Bone marrow (tissue), 2 donors: ENCODE measurements at regions not wholly inside any gene's neighbourhood (a gene's known extent, or its start where the extent isn't known, plus 50 kb on each side); places are given as distances from the start of the nearest gene placed in this dataset.

Source experiments
- DNase-seq, 2 donors: peaks; one replicate each; lab custom pipeline; 2025; lab: John Stamatoyannopoulos, UW

DNA sequence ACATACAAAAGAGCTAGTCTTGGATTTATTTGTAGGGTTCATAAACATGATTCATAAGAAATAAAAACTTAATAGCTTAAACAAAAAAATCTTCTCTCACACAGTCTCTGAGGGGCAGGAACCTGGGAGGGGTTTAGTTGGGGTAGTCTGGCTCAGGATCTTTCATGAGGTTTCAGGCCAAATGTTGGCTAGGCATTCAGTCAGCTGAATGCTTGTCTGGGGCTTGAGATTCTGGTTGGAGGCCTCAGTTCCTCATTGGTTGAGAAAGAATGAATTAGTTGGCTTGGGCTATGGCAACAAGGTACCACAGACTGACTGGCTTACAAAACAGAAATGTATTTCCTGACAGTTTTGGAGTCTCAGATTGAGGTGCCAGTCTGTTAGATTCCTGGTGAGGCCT is 74.3 kb downstream of the ANKRD7 start:
- no peak for DNase-seq

DNA sequence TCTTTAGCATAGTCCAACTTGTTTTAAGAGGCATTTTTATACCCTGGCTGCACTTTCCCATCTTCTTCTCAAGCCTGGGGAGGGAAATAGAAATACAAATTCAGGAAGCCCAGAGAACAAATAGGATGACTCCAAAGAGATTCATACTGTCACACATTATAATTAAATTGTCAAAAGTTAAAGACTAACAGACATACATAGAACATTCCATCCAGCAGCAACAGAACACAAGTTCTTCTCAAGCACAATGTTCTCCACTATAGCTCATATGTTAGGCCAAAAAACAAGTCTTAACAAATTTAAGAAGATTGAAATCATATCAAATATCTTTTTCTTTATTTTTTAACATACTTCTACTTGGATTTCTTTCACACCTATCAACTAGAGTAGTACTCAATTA is 75.7 kb downstream of the ANKRD7 start:
- DNase-seq, result no peak

DNA sequence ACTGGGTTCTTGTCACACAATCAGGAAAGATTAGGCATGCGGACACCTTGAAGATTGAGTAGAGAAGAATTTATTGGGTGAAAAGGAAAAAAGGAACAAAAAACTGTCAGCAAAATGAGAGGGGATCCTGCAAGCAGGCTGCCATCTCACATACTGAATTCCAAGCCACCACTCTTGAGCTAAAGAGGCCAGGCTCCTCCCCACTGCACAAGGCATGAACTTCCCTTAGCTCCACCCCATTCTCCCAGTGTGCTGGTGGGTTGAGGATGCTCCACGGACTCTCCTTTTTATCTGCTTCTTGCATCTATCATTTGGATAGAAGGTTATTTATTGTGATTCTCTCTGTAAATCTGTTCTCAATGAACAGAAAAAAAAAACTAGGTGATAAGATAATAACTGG is 79.6 kb downstream of the ANKRD7 start:
- DNase-seq, result no peak

DNA sequence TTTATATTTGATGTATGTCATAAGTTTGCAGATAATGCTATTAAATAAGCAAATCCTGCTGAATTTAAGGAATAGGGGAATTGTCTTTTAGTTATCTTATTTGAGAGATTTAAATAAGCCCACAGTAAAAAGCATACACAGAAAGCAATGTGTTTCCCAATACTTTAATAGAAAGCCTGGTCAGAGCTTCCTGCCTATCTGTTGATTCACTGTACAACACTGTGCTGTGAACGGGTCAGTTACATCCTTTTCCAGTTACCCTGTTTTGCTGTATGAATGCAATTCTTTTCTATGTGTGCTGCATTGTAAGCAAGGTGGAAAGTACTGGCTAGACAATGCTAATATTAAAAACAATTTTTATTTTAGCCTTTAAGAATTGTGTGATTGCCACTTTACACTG is 81.2 kb downstream of the ANKRD7 start:
- DNase-seq, result no peak

DNA sequence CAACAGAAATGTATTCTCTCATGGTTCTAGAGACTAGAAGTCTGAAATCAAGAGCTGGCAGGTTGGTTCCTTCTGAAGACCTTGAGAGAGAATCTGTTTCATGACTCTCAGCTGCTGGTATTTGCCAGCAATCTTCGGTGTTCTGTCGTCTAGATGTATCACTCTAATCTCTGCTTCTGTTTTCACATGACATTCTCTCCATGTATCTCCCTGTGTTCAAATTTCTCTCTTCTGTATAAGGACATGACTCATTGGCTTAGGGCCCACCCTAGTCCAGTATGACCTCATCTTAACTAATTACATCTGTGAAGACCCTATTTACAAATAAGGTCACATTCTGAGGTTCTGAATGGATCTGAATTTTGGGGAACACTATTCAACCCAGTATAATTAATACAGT is 82.3 kb downstream of the ANKRD7 start:
- DNase-seq, result no peak

DNA sequence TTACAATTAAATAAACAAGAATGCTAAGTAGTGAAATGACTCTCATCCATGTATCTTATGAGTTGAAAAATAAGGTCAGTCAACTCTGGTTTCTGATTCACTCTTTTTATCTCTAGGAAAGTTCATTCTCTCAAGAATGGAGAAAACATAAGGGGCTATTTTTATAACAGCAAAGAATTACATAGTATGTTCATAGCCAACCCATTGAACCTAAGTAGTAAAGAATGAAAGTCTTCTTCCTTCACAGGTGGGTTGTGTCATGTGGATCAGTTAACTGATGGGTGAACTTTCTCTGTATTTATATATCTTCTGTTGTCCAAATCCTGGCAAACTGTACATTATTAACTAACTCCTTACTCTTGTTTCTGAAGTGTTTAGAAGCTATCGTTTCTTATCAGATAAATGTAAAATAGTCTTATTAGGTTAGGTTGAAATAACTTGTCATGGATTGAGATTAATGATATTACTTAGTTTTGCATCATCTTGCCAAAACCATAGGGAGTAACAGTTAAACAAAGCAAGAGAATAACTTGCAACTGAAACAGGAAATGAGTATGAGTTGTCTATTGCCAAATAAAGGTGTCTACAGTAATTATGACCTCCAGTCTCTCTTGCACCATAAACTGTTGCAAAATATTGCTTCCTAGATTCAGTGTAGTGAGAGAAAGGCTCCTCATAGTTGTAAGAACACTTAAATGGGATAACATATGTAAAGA is 86.8 kb downstream of the ANKRD7 start:
- DNase-seq, result no peak

DNA sequence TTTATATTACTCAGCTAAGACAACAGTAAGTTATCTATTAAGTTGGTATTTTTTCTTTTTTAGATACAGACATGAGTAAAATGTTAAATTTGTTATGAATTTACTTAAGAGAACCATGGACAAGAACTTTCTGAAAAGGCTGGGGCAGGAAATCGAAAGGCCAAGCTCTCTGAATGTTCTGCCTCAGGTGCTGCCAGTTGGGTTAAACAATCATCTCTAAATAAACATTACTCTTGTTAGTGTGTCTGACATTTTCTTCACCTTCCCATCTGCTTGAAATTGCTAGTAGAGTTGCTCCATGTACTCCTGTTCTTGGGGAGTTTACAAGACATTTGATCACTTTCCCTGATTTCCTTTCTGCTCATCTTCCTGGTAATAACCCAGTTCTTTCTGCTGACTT is 87.5 kb downstream of the ANKRD7 start:
- DNase-seq, result no peak

DNA sequence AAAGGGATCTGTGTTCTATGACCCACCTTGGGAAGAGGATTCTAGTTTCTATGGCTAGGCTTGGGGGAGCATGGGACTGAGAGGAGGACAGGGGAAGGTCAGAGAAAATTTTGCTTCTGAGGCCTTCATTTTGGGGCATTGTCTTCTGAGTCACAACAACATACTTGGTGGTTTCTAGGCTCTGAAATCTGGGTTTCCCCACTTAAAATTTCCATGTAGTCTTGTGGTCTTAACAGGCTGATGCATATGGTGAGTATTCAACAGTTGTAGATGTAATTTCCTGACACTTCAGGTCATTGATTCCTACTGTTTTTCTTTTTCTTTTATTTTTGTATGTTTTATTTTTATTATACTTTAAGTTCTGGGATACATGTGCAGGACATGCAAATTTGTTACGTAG is 88.5 kb downstream of the ANKRD7 start:
- no peak for DNase-seq

DNA sequence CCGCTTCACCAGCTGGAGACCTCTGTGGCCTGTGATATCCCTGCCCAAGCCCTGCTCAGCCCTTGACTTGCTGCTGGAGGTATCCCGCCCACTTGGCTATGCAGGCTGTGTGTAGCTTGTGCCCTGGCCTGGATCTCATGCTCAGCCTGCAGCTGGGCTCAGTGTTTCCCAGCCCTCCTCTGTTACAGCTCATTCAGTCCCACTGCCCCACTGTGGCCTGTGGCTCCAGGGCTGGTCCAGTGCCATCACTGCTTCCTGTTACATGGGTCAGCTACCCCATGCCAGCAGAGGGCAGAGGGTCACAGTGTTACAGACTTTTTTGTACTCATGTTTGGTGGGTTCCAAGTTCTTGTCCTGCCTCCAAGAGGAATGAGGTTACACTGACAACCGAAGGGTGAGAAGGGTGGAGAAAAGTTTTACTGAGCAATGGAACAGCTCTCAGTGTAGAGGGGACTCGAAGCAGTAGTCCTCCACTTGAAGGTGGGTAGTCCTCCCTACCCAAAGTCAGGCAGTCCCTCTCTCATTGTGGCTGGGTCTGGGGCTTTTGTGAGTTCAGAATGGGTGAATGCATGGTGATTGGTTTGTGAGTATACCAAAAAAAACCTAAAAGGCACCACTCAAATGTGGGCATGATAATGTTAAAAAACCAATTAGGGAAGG is 100.4 kb downstream of the ANKRD7 start:
- DNase-seq, result no peak

DNA sequence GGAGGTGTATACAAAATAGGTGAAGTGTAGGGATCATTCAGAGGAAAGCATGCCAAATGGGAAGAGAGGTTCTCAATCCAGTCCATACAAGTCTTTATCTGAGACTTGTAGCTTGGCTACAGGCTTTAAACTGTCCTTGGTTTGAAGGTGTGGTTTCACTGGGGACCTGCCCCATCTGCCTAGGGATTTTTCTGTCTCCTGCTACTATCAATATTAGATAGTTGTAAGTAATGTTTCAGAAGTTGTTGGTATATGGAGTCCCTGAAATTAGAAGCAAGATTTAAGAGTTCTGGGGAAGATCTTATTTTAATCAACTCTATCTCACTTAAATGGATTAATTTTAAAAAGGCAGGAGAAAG is 100.9 kb downstream of the ANKRD7 start:
- DNase-seq, result no peak

DNA sequence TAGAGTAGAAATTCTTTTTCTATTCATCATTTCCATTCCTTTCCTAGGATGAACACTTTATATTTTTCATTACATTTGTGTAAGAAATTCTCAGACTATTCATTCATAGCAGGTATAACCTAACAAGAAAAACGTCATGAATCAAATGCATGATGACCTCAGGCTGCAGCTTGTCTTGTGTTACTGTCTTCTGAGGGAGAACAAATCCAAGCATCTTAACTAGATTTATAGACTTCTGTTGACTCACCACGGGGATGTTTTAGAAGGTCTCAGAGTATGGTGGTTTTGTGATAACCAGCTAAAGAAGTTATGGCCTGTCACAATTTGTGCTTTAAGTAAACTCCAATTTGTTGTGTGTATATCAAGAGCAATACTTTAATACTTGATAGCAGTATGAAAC is 102.7 kb downstream of the ANKRD7 start:
- DNase-seq, result no peak

DNA sequence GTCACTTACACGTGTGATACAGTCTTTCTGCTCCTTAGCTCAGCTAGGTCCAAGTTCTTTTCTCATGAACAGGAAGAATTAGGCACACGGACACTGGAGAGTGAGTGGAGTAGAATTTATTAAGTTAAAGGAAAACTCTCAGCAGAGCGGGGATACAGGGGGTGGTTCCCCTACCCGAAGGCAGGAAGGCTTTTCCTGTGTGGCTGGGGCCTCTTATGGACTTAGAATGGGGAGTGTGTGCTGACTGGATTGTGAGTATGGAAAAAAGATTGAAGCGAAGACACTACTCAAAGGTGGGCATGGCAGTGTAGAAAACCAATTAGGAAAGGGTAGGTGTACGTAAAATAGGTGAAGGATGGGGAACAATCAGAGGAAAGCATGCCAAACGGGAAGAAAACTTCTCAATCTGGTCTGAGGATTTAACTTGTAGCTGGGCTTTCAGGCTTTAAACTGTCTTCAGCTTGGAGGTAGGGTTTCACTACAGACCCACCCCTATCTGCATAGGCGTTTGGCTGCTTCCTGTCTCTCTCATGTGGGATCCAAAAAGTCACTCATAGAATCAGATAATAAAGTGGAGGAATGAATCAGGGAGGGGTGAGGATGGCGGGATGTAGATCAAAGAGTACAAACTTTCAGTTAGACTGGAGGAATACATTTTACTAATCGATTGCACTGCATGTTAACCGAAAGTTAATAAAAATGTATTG is 104.2 kb downstream of the ANKRD7 start:
- no peak for DNase-seq

DNA sequence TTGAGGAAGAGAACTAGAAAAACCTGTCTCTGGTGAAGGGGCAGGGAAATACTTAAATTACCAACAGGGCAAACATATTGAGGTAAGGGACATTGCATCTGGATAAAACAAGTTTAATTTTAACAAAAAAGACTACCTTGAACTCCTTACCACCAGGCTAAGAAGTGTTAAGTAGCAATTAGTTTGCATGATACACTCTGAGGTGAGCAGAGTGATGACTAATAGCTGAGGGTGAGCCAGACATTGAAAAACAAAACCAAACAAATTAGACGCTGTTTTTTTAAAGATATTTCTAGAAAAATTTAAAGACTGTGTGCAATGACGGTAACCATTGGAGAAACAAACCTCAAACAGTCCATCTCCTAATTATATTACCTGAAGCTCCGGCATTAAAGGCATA is 105.9 kb downstream of the ANKRD7 start:
- DNase-seq, result no peak

DNA sequence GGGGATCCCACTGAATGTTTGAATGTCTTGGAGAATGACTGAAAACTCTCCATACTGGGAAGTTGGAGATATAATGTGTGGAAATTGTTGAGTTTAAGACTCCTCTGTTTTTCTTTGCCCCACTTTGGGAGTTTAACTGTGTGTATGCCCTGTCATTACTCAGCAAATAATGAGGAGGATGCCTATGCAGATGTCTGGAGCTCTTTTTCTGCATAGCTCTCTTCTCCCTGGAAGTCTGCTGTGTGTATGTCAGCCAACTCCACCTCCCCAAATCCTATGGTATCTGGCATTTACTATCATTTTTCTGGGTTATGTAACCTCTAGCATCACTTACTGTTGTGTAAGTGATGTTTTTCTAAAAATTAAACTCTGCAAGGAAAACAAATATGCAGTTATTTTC is 122.2 kb downstream of the ANKRD7 start:
- no peak for DNase-seq

DNA sequence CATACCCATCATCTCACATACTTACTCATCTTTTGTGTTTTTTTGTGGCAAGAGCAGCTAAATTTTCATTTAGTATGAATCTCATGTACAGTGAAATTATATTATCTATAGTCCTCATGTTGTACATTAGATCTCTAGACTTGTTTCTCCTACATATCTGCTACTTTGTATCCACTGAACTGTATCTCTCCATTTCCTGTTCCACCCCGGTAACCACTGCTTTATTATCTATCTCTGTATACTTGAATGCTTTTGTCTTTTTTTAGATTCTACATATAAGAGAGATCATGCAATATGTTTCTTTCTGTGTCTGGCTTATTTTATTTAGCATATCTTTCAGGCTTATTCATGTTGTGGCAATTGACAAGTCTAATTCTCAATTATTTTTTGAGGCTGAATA is 125.1 kb downstream of the ANKRD7 start:
- no peak for DNase-seq

DNA sequence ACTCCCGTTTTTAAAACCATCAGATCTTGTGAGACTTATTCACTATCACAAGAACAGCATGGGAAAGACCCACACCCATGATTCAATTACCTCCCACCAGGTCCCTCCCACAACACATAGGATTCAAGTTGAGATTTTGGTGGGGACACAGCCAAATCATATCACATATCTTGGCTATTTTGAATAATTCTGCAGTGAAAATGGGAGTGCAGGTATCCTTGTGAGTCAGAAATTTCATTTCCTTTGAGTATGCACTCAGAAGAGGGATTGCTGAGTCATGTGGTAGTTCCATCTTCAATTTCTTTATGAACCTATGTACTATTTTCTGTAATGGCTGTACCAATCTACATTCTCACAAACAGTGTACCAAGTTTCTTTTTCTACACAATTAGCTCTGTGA is 125.8 kb downstream of the ANKRD7 start:
- no peak for DNase-seq

DNA sequence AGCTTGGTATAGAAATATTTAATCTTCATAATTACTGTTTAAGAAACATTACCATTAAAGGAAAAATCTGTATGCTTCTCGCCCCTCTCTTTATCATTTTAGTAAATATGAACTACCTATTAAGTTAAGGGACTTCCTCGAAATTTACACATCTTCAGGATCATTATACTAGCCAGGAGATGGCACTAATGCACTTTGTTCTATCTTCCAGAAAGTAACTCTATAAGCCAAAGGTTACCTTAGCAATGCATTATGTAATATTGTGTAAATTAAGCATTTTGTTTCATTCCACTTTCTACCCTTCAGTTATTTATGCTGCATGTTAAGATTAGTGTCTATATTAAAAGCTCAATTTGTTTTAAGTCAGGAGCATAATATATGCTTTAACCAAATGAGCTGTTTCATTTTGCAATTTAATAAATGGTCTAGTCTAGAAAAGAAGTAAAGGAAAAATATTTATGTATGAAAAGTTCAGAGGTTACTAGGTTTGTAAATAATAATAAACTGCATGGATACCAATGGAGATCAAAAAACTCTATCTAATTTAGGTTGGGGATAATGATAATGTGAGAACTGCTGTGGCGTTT is 128.5 kb downstream of the ANKRD7 start:
- no peak for DNase-seq

DNA sequence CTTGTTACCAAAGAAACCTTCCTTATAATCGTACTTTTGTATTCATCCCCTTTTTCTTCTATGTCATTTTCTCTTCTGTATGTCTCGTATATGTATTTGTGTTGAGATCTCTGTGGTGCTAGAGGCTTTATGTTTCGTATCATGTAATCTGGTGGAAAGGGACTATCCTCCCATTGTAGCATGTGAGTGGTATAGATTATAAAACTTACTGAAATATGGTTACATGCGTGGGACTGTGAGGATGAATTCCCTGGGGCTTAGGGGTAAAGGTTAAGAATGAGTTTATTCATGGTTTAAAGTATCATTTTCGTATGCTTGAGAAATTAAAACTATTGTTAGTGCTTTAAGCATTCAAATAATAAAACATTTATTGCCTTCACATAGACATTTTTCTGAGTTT is 141.9 kb downstream of the ANKRD7 start:
- no peak for DNase-seq

DNA sequence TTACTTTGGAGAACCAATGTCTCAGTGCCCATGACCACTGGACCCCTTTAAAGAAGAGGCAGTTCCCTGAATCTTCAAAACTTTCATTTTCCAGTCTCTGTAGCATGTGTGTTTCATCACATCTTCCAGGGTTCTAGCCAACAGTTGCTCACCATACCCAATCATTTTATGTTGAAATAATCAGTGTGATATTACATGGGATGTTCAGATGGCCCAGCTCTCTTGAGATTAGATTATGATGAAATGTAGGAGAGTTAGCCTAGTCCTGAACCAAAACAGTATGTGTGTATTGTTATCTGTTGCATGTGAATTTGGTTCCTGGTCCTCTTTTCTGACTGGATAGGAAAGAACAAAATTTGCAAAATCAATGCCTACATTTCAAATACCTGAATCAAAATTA is 144.5 kb downstream of the ANKRD7 start:
- DNase-seq, result no peak

DNA sequence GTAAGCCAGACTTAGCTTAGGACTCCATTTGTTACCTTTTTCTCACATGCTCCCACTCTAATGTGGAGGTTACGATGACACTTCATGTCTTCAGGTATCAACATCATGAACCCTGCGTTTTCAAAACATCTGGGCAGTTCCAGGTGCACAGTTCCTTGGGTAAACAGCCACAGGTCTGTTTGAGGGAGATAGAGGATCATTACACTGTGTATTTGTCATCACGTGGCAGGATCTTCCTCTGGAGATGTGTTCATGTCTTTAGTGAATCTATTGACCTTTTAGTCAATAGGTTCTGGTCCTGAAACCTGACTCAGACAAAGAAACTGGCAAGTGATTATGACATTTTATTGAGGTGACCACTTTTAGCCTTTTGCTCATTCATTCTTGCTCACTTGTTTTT is 145.5 kb downstream of the ANKRD7 start:
- DNase-seq, result no peak

DNA sequence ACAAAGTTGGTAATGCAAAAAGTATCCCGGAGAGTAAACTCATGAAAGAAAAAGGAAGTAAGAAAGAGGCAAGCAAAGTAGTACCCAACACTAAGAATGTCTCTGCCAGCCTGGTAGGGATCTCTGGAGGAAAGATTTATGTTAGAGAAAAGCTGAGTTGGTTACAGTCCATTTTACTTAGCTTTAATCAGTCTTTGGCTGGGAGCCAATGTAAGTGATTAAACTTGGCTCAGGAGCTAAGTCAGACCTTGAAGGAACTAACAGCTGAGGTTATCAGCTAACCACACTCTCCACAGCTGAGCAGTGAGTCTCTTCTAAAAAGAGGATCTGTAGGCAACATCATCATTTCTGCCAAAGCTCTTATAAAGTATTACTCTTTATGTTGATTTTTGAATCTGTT is 148.0 kb downstream of the ANKRD7 start:
- DNase-seq, result no peak

DNA sequence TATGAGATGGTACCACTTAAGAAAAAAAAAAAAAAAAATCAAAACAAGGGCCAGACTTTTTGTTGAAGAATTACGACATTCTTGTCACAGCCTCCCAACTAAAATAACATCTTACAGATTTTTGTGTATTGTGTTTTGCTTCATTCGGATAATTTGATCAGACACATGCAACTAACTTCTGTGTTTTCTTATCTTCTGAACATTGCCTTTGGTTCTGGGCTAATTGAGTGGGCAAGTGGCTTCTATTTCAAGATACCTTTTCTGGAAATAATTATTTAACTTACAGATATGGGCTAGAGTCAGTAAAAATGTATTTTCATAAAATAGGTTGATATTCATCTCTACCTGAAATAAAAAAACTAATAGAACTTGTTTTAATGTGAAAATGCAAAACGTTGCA is 165.1 kb downstream of the ANKRD7 start:
- no peak for DNase-seq

DNA sequence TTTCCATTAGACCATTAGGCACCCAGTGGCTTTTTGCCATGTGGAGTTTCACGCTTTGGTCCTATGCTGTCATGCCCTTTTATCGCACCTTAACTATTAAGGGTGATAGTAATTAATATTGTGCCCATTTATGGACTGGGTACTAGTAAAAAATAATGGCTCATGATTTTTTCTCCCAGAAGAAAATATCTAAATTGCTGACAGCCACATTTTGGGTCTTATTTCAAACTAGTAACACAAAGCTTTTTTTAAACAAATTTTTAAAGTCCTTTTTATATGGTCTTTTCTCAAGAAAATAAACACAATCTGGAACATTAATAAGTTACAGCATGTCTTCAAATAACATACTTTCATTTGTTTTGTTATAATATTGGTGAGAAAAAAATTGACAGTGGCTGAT is 179.7 kb downstream of the ANKRD7 start:
- DNase-seq, result no peak
